ENCODE measurements at regions not wholly inside any gene's neighbourhood (a gene's known extent, or its start where the extent isn't known, plus 50 kb on each side); places are given as distances from the start of the nearest gene placed in this dataset.

- TF ChIP-seq, protein P1, sequence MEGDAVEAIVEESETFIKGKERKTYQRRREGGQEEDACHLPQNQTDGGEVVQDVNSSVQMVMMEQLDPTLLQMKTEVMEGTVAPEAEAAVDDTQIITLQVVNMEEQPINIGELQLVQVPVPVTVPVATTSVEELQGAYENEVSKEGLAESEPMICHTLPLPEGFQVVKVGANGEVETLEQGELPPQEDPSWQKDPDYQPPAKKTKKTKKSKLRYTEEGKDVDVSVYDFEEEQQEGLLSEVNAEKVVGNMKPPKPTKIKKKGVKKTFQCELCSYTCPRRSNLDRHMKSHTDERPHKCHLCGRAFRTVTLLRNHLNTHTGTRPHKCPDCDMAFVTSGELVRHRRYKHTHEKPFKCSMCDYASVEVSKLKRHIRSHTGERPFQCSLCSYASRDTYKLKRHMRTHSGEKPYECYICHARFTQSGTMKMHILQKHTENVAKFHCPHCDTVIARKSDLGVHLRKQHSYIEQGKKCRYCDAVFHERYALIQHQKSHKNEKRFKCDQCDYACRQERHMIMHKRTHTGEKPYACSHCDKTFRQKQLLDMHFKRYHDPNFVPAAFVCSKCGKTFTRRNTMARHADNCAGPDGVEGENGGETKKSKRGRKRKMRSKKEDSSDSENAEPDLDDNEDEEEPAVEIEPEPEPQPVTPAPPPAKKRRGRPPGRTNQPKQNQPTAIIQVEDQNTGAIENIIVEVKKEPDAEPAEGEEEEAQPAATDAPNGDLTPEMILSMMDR (IDR thresholded peaks at IDR 0.05): no peak
- TF ChIP-seq POLR2A (IDR thresholded peaks at IDR 0.05): no peak
These were observed 96.6 kb downstream of the SOCS6 start for GRCh38 chr18:70385474-70385873.
